Activated CD8-positive, alpha-beta memory T cell treated with anti-CD3 and anti-CD28 coated beads for 4 hours (primary cell): ENCODE measurements at regions not wholly inside any gene's neighbourhood (a gene's known extent, or its start where the extent isn't known, plus 50 kb on each side); places are given as distances from the start of the nearest gene placed in this dataset.
A peak's percentile ranks its signal among the peaks of the same experiment; 100 is the strongest.
"Not testable (repeated sequence)": the region's sequence is repeated elsewhere in the genome, so short reads cannot be mapped to it uniquely, and the experiment has no call there.

Experiments
- DNase-seq, 2 donors: peaks; one replicate each; pipeline ENCODE4 v3.0.0-alpha.2; 2020; ENCODE audit warnings: low read depth in 2 of 2

DNA sequence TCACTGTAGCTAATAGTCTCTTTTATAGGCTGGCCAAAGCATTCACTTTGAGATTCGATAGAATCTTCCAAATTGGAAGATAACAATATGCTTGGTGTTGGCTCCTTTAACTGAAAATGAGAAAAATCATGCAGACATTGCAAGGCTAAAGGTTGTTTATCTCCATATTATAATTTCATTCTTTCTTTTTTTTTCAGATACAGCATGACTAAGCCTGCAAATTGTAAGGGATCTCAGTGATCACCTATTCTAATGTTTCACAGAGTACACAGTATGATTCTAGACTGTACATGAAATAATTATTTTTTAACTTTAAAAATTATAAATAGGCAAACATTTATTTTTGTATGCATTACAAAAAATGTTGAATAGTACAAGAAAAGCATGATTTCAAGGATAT, 451.7 kb upstream of the DDI1 start:
- DNase-seq = no peak

GRCh38 chr11:103585401-103585800, 451.0 kb upstream of the DDI1 start:
- no peak for DNase-seq

DNA sequence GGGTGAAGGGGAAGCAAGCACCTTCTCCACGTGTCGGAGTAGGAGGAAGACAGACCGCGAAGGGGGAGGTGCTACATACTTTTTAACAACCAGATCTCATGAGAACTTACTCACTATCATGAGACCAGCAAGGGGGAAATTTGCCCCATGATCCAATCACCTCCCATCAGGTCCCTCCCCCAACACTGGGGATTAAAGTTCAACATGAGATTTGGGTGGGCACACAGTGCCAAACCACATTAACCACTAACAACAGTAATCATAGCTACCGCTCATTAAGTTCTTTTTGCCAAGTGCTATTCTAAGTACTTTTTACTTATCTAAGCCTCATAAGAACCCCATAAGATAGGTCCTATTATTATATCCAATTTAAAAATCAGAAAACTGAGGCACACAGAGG, 450.5 kb upstream of the DDI1 start:
- no peak for DNase-seq

DNA sequence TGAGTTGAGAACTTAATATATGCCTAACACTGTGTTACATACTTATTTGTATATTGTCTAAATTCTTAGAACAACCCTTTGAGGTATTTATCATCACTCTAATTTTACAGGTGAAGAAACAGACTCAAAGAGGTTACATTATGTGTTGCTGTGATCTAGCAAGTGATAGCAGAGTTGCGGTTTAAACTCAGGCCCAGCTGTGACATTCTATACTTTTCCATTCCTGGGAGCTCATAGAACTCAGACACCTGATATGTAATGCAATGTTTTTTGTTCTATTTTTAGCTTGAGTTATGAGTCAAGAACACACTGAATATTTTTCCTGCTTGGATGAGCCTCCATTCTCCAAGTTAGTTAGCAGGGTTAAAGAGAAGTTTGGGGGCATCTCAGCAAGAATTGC, 449.7 kb upstream of the DDI1 start:
- DNase-seq = no peak

GRCh38 chr11:103587901-103588788, 448.3 kb upstream of the DDI1 start:
- no peak for DNase-seq

DNA sequence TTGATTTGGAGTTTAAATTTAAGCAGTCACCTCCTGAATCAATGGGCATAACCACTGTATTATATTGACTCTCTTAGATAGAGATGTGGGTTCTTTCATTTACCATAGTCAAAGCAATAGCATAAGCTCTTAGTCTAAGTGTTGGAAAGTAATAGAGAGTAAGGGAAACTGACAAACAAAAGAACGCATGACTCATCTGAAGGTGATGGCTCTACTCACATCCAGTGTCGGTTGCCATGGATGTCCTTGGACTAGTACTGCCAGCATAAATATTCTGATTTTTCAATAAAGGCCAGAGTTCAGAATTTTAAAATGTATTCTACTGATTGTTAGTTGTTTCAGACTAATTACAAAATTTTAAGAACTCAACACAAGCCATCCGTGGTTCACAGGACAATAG, 444.9 kb upstream of the DDI1 start:
- DNase-seq = no peak

GRCh38 chr11:103594283-103594682, 442.2 kb upstream of the DDI1 start:
- DNase-seq = no peak

- DNase-seq = no peak
Observed at GRCh38 chr11:103596315-103596714, 440.1 kb upstream of the DDI1 start.

DNA sequence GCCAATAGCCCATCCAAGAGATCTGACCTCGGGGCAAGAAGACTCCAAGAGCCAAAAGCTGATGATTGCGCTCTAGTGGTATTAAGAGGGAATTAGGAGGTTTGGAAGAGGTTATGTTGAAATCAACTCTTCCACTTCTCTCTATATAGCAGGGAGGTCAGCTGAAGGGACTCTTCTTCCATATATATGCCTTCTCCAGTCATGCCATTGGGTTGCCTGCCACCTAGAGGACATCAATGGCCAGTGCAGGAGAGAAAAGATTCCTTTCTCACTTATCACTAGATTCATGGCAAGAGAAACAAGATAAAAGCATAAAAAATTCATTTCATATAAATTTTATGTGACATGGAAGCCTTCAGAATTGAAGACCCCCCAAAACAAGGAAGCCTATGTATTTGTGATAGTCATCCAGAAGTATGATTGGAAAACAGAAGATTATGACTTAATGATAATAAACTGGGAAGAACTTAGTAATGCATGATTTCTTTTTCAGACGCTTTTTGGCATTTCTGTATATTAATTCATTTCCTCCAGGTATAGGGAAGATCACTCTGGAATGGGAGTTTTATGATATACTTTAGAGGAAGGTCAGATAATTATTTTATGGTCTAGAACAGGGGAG, 435.1 kb upstream of the DDI1 start:
- DNase-seq = peak in 1 of 2 donors; percentile 1

DNA sequence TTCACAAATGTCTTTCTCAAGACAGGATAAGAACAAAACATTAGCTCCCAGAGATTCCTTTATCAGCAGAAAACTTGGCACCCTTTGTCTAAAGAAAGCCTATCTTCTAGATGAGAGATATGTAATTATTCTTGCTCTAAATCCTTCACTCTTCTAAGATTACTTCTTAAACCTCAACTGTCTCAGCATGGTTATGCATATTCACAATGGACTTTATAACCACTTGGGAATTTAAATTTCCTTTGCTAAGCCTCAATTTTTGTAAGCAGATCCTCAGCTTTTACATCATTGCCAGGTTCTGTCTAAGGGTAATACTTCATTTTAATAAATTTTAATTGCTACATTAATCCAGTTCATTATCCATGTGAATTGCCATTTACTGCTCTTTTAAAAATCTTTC, 433.6 kb upstream of the DDI1 start:
- DNase-seq = no peak

DNA sequence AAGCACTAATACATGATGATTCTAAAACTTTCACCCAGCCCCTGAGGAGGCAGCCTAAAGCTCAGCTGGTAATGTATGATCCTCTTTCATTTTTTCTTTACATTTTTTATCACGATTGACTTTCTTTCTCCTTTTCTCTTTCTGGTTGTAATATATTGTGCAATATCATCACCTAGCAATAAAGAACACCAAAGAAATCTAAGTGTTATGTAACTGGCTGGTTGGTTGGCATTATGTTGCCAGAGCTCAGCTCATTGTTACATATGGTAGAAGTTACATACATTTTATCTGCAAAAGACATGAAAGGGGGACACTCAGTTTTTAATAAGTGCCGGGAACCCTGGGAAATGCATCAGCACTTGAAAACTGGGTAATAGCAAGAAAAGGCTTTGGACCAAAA, 432.1 kb upstream of the DDI1 start:
- no peak for DNase-seq

- DNase-seq = no peak
Observed at GRCh38 chr11:103608566-103608965, 427.9 kb upstream of the DDI1 start.

GRCh38 chr11:103609117-103610066, 427.0 kb upstream of the DDI1 start:
- DNase-seq = no peak

- DNase-seq = no peak
Observed at GRCh38 chr11:103610435-103610834, 426.0 kb upstream of the DDI1 start.

DNA sequence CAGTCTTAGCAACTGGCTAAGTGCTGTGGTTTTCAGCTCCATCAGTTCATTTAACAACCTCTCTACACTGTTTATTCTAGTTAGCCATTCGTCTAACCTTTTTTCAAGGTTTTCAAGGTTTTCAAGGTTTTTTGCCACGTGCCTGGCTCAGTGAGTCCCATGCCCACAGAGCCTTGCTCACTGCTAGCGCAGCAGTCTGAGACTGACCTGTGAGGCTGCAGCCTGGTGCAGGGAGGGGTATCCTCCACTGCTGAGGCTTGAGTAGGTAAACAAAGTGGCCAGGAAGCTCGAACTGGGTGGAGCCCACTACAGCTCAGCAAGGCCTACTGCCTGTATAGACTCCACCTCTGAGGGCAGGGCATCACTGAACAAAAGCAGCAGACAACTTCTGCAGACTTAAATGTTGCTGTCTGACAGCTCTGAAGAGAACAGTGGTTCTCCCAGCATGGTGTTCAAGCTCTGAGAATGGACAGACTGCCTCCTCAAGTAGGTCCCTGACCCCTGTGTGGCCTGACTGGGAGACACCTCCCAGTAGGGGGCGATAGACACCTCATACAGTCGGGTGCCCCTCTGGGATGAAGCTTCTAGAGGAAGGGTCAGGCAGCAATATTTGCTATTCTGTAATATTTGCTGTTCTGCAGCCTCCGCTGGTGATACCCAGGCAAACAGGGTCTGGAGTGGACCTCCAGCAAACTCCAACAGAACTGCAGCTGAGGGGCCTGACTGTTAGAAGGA, 424.7 kb upstream of the DDI1 start:
- DNase-seq = not testable (repeated sequence)

- not testable (repeated sequence) for DNase-seq
Observed at GRCh38 chr11:103612451-103612850, 424.0 kb upstream of the DDI1 start.

GRCh38 chr11:103616586-103616985, 419.9 kb upstream of the DDI1 start:
- DNase-seq = not testable (repeated sequence)

- DNase-seq = no peak
Observed at GRCh38 chr11:103618528-103618927, 417.9 kb upstream of the DDI1 start.

DNA sequence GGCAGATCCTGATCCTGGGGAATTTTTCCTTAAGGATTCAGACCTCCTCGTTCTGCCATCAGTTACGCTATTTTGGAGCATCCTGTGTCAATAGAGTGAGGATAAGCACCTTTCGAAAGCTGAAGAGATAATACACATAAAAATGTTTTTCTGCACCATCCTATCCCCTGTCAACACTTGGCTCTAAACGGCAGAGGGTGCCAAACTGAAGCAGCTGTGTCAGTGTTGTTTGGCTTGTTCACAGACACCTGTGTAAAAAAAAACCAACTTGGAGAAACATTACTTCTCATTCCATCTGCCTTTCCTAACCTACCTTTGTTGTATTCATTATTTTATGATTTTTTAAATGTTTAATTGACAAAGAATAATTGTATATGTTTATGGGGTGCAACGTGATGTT, 417.0 kb upstream of the DDI1 start:
- no peak for DNase-seq

DNA sequence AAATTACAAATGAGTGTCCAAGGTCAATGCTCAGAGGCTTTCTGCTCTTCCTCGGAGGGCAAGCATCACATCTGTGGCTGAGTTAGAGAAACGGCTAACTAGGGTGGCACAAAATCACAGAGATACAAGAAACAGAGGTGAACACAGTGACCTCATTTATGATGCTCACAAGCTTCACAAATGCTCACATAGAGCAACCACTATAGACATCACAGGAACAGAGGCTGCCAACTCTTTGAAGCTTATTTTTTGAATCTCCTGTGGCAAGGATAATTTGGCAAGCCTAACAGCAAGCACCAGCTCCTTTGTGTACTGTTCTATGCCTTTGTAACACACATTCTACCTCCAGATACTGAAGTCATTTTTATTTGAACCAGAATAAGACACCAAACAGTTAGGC, 416.5 kb upstream of the DDI1 start:
- no peak for DNase-seq

GRCh38 chr11:103622296-103622695, 414.1 kb upstream of the DDI1 start:
- no peak for DNase-seq

DNA sequence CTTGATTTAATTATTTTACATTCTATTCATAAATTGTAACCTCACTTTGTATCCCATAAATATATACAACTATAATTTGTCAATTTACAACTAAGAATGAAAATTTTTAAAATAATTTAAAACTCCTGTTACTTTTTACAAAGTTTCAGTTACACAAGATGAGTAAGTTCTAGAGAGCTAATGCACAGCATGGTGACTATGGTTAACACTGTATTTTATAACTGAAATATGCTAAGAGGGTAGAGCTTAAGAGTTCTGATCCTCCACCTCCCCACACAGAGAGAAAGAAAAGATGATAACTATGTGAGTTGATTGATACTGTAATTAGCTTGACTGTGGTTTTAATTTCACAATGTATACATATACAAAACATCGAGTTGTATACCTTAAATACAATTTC, 412.5 kb upstream of the DDI1 start:
- no peak for DNase-seq
